Nephron (organoid): ENCODE measurements at regions not wholly inside any gene's neighbourhood (a gene's known extent, or its start where the extent isn't known, plus 50 kb on each side); places are given as distances from the start of the nearest gene placed in this dataset.
A peak's percentile ranks its signal among the peaks of the same experiment; 100 is the strongest.

Source experiments
- H3K27ac Mint-ChIP-seq, 3 experiments: 2 replicates each; pipeline ENCODE4 v1.8.0; 2020; ENCODE audit warnings: mixed read lengths in 3 of 3, mild to moderate bottlenecking in 2 of 3, moderate library complexity in 1 of 3
- H3K27me3 Mint-ChIP-seq: 2 replicates; pipeline ENCODE4 v1.8.0; 2021; ENCODE audit warnings: low read depth, mild to moderate bottlenecking, moderate library complexity, mixed read lengths
- H3K36me3 Mint-ChIP-seq: 2 replicates; pipeline ENCODE4 v1.8.0; 2020; ENCODE audit warnings: low read depth, mixed read lengths
- H3K4me1 Mint-ChIP-seq: 2 replicates; pipeline ENCODE4 v1.8.0; 2020; ENCODE audit warnings: mixed read lengths
- H3K4me3 Mint-ChIP-seq, 3 experiments: 2 replicates each; pipeline ENCODE4 v1.8.0; 2020; ENCODE audit warnings: mild to moderate bottlenecking in 3 of 3, mixed read lengths in 3 of 3, moderate library complexity in 2 of 3
- H3K9me3 Mint-ChIP-seq: 2 replicates; pipeline ENCODE4 v1.8.0; 2020; ENCODE audit warnings: mixed read lengths
- CTCF ChIP-seq, 3 experiments: fragments of 200-600 bp; sonication (generic); IDR thresholded peaks; one replicate each; pipeline ENCODE4 v1.5.0; 2021; ENCODE audit warnings: antibody characterized with exemption in 3 of 3; ENCODE audit not compliant: unreplicated experiment in 3 of 3

- Mint-ChIP-seq H3K36me3 (no peaks in the 10 kb centered on the region), H3K4me1 (peaks cover 52% of the 10 kb centered on the region), H3K27me3 (no peaks in the 10 kb centered on the region), H3K4me3 (no peak overlapping the region), H3K27ac (no peak overlapping the region), H3K9me3 (peaks cover 3% of the 10 kb centered on the region)
- no peak for TF ChIP-seq CTCF (IDR thresholded peaks at IDR 0.05; ENCODE audit: unreplicated experiment in 3 of 3)
These were observed 300.2 kb downstream of the THBS2 start for GRCh38 chr6:168953461-168953860.

GRCh38 chr6:168951217-168951616 is 302.4 kb downstream of the THBS2 start:
- H3K27ac Mint-ChIP-seq = peak overlapping the region; percentile 83 to 93 (median 89)
- H3K36me3 Mint-ChIP-seq = no peaks in the 10 kb centered on the region
- no peaks in the 10 kb centered on the region for H3K27me3 Mint-ChIP-seq
- H3K9me3 Mint-ChIP-seq = peaks cover 3% of the 10 kb centered on the region
- TF ChIP-seq CTCF (IDR thresholded peaks at IDR 0.05; ENCODE audit: unreplicated experiment in 3 of 3) = no peak
- H3K4me1 Mint-ChIP-seq = peaks cover 38% of the 10 kb centered on the region
- H3K4me3 Mint-ChIP-seq = peak overlapping the region in 1 of 3 experiments; percentile 38

GRCh38 chr6:168950858-168951214 is 302.8 kb downstream of the THBS2 start:
- Mint-ChIP-seq H3K9me3 (peaks cover 3% of the 10 kb centered on the region), H3K4me1 (peaks cover 34% of the 10 kb centered on the region), H3K36me3 (no peaks in the 10 kb centered on the region), H3K4me3 (peak overlapping the region in 1 of 3 experiments; percentile 38), H3K27me3 (no peaks in the 10 kb centered on the region), H3K27ac (peak overlapping the region; percentile 83 to 93 (median 89))
- TF ChIP-seq CTCF (IDR thresholded peaks at IDR 0.05; ENCODE audit: unreplicated experiment in 3 of 3) = no peak

- peaks cover 3% of the 10 kb centered on the region for H3K9me3 Mint-ChIP-seq
- H3K4me1 Mint-ChIP-seq = peaks cover 34% of the 10 kb centered on the region
- peak overlapping the region; percentile 83 to 93 (median 89) for H3K27ac Mint-ChIP-seq
- TF ChIP-seq CTCF (IDR thresholded peaks at IDR 0.05; ENCODE audit: unreplicated experiment in 3 of 3) = no peak
- H3K36me3 Mint-ChIP-seq = no peaks in the 10 kb centered on the region
- H3K27me3 Mint-ChIP-seq = no peaks in the 10 kb centered on the region
- no peak overlapping the region for H3K4me3 Mint-ChIP-seq
These were observed 303.4 kb downstream of the THBS2 start for GRCh38 chr6:168949981-168950857.

- peak overlapping the region; percentile 83 to 93 (median 89) for H3K27ac Mint-ChIP-seq
- H3K4me3 Mint-ChIP-seq = no peak overlapping the region
- peaks cover under 1% of the 10 kb centered on the region for H3K27me3 Mint-ChIP-seq
- no peak for TF ChIP-seq CTCF (IDR thresholded peaks at IDR 0.05; ENCODE audit: unreplicated experiment in 3 of 3)
- peaks cover 34% of the 10 kb centered on the region for H3K4me1 Mint-ChIP-seq
- no peaks in the 10 kb centered on the region for H3K36me3 Mint-ChIP-seq
- H3K9me3 Mint-ChIP-seq = peaks cover 3% of the 10 kb centered on the region
These were observed 304.6 kb downstream of the THBS2 start for GRCh38 chr6:168948990-168949531.
